ENCODE measurements at regions not wholly inside any gene's neighbourhood (a gene's known extent, or its start where the extent isn't known, plus 50 kb on each side); places are given as distances from the start of the nearest gene placed in this dataset.

GRCh38 chr17:81345228-81346089 is 49.8 kb upstream of the BAHCC1 start:
- peak overlapping the region; percentile 74 for H3K4me3 ChIP-seq (ENCODE audit: low read depth, low read length)
- H3K36me3 ChIP-seq (ENCODE audit: control insufficient read depth in 2 of 2, insufficient read depth in 1 of 2, low read length in 2 of 2): no peaks in the 10 kb centered on the region
- peak overlapping the region; percentile 99 for H3K27ac ChIP-seq (ENCODE audit: extremely low read depth, low read depth, low read length)
- no peaks in the 10 kb centered on the region for H3K9me3 ChIP-seq (ENCODE audit: control insufficient read depth, insufficient read depth, low read depth, low read length)
- CTCF ChIA-PET: interaction anchor here (0.6 kb wide), 1 partner anchor 140 kb away, joined by 4 read pairs; no protein-coding TSS in a partner anchor
- POLR2A ChIA-PET: interaction anchor here (0.6 to 1.4 kb wide), 4 partner anchors 10 to 35 kb away, joined by 3 to 7 read pairs (median 4); no protein-coding TSS in a partner anchor
- peaks cover 5% of the 10 kb centered on the region for H3K4me1 ChIP-seq (ENCODE audit: control insufficient read depth, insufficient read depth, low read length)
- TF ChIP-seq, protein P1, sequence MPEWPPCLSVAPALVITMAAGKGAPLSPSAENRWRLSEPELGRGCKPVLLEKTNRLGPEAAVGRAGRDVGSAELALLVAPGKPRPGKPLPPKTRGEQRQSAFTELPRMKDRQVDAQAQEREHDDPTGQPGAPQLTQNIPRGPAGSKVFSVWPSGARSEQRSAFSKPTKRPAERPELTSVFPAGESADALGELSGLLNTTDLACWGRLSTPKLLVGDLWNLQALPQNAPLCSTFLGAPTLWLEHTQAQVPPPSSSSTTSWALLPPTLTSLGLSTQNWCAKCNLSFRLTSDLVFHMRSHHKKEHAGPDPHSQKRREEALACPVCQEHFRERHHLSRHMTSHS (tag by site-specific recombination; IDR thresholded peaks at IDR 0.05): no peak
- TF ChIP-seq HOXC10 (CRISPR knock-in tag; IDR thresholded peaks at IDR 0.05) (no peak), ZNF335 (tag by site-specific recombination; conservative IDR thresholded peaks at IDR 0.05) (peak; percentile 98), ZNF302 (tag by site-specific recombination; IDR thresholded peaks at IDR 0.05; ENCODE audit: low read depth) (no peak), ZNF501 (tag by site-specific recombination; IDR thresholded peaks at IDR 0.05) (0 out of 2 replicates have a peak, but pooled peaks have one; percentile 38), KLF1 (tag by site-specific recombination; IDR thresholded peaks at IDR 0.05) (peak; percentile 53), ZBTB8A (tag by site-specific recombination; IDR thresholded peaks at IDR 0.05) (peak; percentile 93), ZFP37 (tag by site-specific recombination; IDR thresholded peaks at IDR 0.05) (peak; percentile 85; the same call in 1 of the 2 replicates), IKZF3 (tag by site-specific recombination; IDR thresholded peaks at IDR 0.05) (peak; percentile 86), ZNF654 (tag by site-specific recombination; IDR thresholded peaks at IDR 0.05; ENCODE audit: low read depth) (no peak), OVOL3 (tag by site-specific recombination; IDR thresholded peaks at IDR 0.05) (0 out of 2 replicates have a peak, but pooled peaks have one; percentile 23), ZNF2 (tag by site-specific recombination; IDR thresholded peaks at IDR 0.05) (no peak), ZNF394 (tag by site-specific recombination; IDR thresholded peaks at IDR 0.05; ENCODE audit: borderline replicate concordance) (peak; percentile 50; the same call in 1 of the 2 replicates), ZNF701 (tag by site-specific recombination; IDR thresholded peaks at IDR 0.05) (no peak), ZNF18 (tag by site-specific recombination; IDR thresholded peaks at IDR 0.05) (no peak), ZNF785 (tag by site-specific recombination; IDR thresholded peaks at IDR 0.05) (peak; percentile 20; the same call in 1 of the 2 replicates), BCL11B (tag by site-specific recombination; IDR thresholded peaks at IDR 0.05; ENCODE audit: low read depth) (peak; percentile 79; the same call in 1 of the 2 replicates), GLI2 (tag by site-specific recombination; IDR thresholded peaks at IDR 0.05; ENCODE audit: borderline replicate concordance, low read depth) (no peak), ZNF391 (tag by site-specific recombination; IDR thresholded peaks at IDR 0.05; ENCODE audit: borderline replicate concordance, low read depth) (0 out of 2 replicates have a peak, but pooled peaks have one; percentile 41), ZNF132 (tag by site-specific recombination; IDR thresholded peaks at IDR 0.05; ENCODE audit: borderline replicate concordance) (no peak), ZBTB21 (tag by site-specific recombination; IDR thresholded peaks at IDR 0.05) (no peak), ZBTB10 (tag by site-specific recombination; IDR thresholded peaks at IDR 0.05) (peak; percentile 80; the same call in 1 of the 2 replicates)
- TF ChIP-seq, protein P2, sequence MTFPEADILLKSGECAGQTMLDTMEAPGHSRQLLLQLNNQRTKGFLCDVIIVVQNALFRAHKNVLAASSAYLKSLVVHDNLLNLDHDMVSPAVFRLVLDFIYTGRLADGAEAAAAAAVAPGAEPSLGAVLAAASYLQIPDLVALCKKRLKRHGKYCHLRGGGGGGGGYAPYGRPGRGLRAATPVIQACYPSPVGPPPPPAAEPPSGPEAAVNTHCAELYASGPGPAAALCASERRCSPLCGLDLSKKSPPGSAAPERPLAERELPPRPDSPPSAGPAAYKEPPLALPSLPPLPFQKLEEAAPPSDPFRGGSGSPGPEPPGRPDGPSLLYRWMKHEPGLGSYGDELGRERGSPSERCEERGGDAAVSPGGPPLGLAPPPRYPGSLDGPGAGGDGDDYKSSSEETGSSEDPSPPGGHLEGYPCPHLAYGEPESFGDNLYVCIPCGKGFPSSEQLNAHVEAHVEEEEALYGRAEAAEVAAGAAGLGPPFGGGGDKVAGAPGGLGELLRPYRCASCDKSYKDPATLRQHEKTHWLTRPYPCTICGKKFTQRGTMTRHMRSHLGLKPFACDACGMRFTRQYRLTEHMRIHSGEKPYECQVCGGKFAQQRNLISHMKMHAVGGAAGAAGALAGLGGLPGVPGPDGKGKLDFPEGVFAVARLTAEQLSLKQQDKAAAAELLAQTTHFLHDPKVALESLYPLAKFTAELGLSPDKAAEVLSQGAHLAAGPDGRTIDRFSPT (tag by site-specific recombination; IDR thresholded peaks at IDR 0.05): no peak
- TF ChIP-seq, protein P3, sequence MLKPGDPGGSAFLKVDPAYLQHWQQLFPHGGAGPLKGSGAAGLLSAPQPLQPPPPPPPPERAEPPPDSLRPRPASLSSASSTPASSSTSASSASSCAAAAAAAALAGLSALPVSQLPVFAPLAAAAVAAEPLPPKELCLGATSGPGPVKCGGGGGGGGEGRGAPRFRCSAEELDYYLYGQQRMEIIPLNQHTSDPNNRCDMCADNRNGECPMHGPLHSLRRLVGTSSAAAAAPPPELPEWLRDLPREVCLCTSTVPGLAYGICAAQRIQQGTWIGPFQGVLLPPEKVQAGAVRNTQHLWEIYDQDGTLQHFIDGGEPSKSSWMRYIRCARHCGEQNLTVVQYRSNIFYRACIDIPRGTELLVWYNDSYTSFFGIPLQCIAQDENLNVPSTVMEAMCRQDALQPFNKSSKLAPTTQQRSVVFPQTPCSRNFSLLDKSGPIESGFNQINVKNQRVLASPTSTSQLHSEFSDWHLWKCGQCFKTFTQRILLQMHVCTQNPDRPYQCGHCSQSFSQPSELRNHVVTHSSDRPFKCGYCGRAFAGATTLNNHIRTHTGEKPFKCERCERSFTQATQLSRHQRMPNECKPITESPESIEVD (tag by site-specific recombination; IDR thresholded peaks at IDR 0.05): no peak
- TF ChIP-seq, protein P4, sequence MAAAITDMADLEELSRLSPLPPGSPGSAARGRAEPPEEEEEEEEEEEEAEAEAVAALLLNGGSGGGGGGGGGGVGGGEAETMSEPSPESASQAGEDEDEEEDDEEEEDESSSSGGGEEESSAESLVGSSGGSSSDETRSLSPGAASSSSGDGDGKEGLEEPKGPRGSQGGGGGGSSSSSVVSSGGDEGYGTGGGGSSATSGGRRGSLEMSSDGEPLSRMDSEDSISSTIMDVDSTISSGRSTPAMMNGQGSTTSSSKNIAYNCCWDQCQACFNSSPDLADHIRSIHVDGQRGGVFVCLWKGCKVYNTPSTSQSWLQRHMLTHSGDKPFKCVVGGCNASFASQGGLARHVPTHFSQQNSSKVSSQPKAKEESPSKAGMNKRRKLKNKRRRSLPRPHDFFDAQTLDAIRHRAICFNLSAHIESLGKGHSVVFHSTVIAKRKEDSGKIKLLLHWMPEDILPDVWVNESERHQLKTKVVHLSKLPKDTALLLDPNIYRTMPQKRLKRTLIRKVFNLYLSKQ (tag by site-specific recombination; IDR thresholded peaks at IDR 0.05; ENCODE audit: borderline replicate concordance): no peak

Data from HEK293 (cell line).